Loucy (cell line): ENCODE measurements at regions not wholly inside any gene's neighbourhood (a gene's known extent, or its start where the extent isn't known, plus 50 kb on each side); places are given as distances from the start of the nearest gene placed in this dataset.

Experiments
- H2AFZ ChIP-seq: fragments of 200-600 bp; sonication (generic); 2 replicates; pipeline ENCODE4 v1.6.0; 2016; ENCODE audit warnings: antibody characterized with exemption, mild to moderate bottlenecking, low read length, moderate library complexity
- H3F3A ChIP-seq: fragments of 200-600 bp; 2 replicates; pipeline ENCODE4 v1.6.0; 2016; ENCODE audit warnings: antibody characterized with exemption, low read depth, mild to moderate bottlenecking
- H3K27me3 ChIP-seq: fragments of 200-600 bp; sonication (generic); 2 replicates; pipeline ENCODE4 v1.6.1; 2014; ENCODE audit warnings: low read length, mild to moderate bottlenecking; ENCODE audit not compliant: insufficient read depth, poor library complexity, severe bottlenecking
- H3K36me3 ChIP-seq: fragments of 200-600 bp; sonication (generic); 2 replicates; pipeline ENCODE4 v1.6.1; 2016; ENCODE audit warnings: low read length; ENCODE audit not compliant: insufficient read depth
- H3K4me1 ChIP-seq: fragments of 200-600 bp; sonication (generic); 2 replicates; pipeline ENCODE4 v1.5.1; 2014; ENCODE audit warnings: low read length, mild to moderate bottlenecking; ENCODE audit not compliant: insufficient read depth, poor library complexity, severe bottlenecking
- H3K4me2 ChIP-seq: fragments of 200-600 bp; sonication (generic); 2 replicates; pipeline ENCODE4 v1.6.0; 2014; ENCODE audit warnings: antibody characterized with exemption, low read length, low read depth, mild to moderate bottlenecking; ENCODE audit not compliant: poor library complexity, severe bottlenecking
- H3K4me3 ChIP-seq: fragments of 200-600 bp; sonication (generic); 2 replicates; pipeline ENCODE4 v1.5.1; 2014; ENCODE audit warnings: low read length, mild to moderate bottlenecking, mixed read lengths; ENCODE audit not compliant: poor library complexity, severe bottlenecking
- H3K79me2 ChIP-seq: fragments of 200-600 bp; sonication (generic); 2 replicates; pipeline ENCODE4 v1.6.1; 2014; ENCODE audit warnings: low read length; ENCODE audit not compliant: insufficient read depth
- H3K9ac ChIP-seq: fragments of 200-600 bp; sonication (generic); 2 replicates; pipeline ENCODE4 v1.6.0; 2014; ENCODE audit warnings: mild to moderate bottlenecking, low read depth, low read length, moderate library complexity; ENCODE audit not compliant: poor library complexity, severe bottlenecking
- H3K9me2 ChIP-seq: fragments of 200-600 bp; sonication (generic); replicated peaks from 2 replicates; pipeline ENCODE4 v1.6.1; 2016; ENCODE audit warnings: low read depth, low read length, mixed read lengths
- H3K9me3 ChIP-seq: fragments of 200-600 bp; sonication (generic); 2 replicates; pipeline ENCODE4 v1.6.1; 2014; ENCODE audit warnings: mild to moderate bottlenecking, antibody characterized with exemption, low read length, low read depth; ENCODE audit not compliant: insufficient read depth
- H4K20me1 ChIP-seq: fragments of 200-600 bp; sonication (generic); 2 replicates; pipeline ENCODE4 v1.6.0; 2014; ENCODE audit warnings: antibody characterized with exemption, low read length, mild to moderate bottlenecking; ENCODE audit not compliant: insufficient read depth, poor library complexity, severe bottlenecking
- CTCF ChIP-seq: fragments of 200-600 bp; sonication (generic); conservative IDR thresholded peaks from 2 replicates; pipeline ENCODE4 v1.5.1; 2014; ENCODE audit warnings: mild to moderate bottlenecking, antibody characterized with exemption, low read length
- EZH2phosphoT487 ChIP-seq: fragments of 200-600 bp; IDR thresholded peaks from 2 replicates; pipeline ENCODE4 v1.6.1; 2018; ENCODE audit warnings: antibody characterized with exemption, mild to moderate bottlenecking, moderate library complexity, borderline replicate concordance

GRCh38 chr10:120396228-120396627, 60.8 kb upstream of the PLPP4 start:
- Histone ChIP-seq H3K36me3 (no peaks in the 10 kb centered on the region), H3K4me1 (no peaks in the 10 kb centered on the region), H3K9ac (no peak overlapping the region), H3K27me3 (no peaks in the 10 kb centered on the region), H3K9me3 (no peaks in the 10 kb centered on the region), H3F3A (no peaks in the 10 kb centered on the region), H3K9me2 (no peaks in the 10 kb centered on the region), H3K4me2 (no peak overlapping the region), H4K20me1 (no peaks in the 10 kb centered on the region), H3K79me2 (no peaks in the 10 kb centered on the region), H2AFZ (no peak overlapping the region), H3K4me3 (no peak overlapping the region)
- no peak for TF ChIP-seq CTCF
- no peak for TF ChIP-seq EZH2phosphoT487

GRCh38 chr10:120398180-120398579, 58.8 kb upstream of the PLPP4 start:
- no peaks in the 10 kb centered on the region for H3K9me2 ChIP-seq
- H3K4me1 ChIP-seq = no peaks in the 10 kb centered on the region
- no peak overlapping the region for H3K4me3 ChIP-seq
- H3K27me3 ChIP-seq = no peaks in the 10 kb centered on the region
- H3K9me3 ChIP-seq = no peaks in the 10 kb centered on the region
- H3K79me2 ChIP-seq = no peaks in the 10 kb centered on the region
- TF ChIP-seq CTCF (no peak), EZH2phosphoT487 (no peak)
- H3K36me3 ChIP-seq = no peaks in the 10 kb centered on the region
- no peak overlapping the region for H3K4me2 ChIP-seq
- no peaks in the 10 kb centered on the region for H3F3A ChIP-seq
- no peak overlapping the region for H2AFZ ChIP-seq
- H4K20me1 ChIP-seq = no peaks in the 10 kb centered on the region
- no peak overlapping the region for H3K9ac ChIP-seq

GRCh38 chr10:120400601-120401000, 56.4 kb upstream of the PLPP4 start:
- H3K9me2 ChIP-seq = no peaks in the 10 kb centered on the region
- H3F3A ChIP-seq = no peaks in the 10 kb centered on the region
- no peak overlapping the region for H2AFZ ChIP-seq
- H3K9ac ChIP-seq = no peak overlapping the region
- H3K27me3 ChIP-seq = no peaks in the 10 kb centered on the region
- no peaks in the 10 kb centered on the region for H3K79me2 ChIP-seq
- H3K9me3 ChIP-seq = no peaks in the 10 kb centered on the region
- no peaks in the 10 kb centered on the region for H4K20me1 ChIP-seq
- no peak overlapping the region for H3K4me3 ChIP-seq
- no peak overlapping the region for H3K4me2 ChIP-seq
- no peaks in the 10 kb centered on the region for H3K36me3 ChIP-seq
- H3K4me1 ChIP-seq = no peaks in the 10 kb centered on the region
- no peak for TF ChIP-seq CTCF
- TF ChIP-seq EZH2phosphoT487 = no peak
